ENCODE measurements at regions not wholly inside any gene's neighbourhood (a gene's known extent, or its start where the extent isn't known, plus 50 kb on each side); places are given as distances from the start of the nearest gene placed in this dataset.
"Not testable (repeated sequence)": the region's sequence is repeated elsewhere in the genome, so short reads cannot be mapped to it uniquely, and the experiment has no call there.

DNA sequence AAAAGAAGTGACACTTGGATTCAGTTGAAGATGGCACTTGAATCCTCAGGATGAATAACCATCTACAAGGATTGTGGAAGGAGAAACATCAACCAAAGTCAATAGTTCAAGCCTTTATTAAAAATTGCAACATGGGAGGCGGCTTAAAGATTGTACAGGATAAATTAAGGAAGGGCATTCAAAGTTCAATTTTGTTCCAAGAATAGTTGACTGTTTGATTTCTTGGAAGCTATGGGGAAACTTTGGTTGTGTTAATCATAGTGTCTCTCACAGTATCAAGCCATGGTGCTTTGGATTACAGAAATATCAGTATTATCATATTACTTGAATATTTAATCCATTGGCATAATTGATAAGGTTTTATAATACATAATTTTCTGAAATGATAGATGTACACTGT, 1844.3 kb downstream of the MAT2B start:
- DNase-seq (ENCODE audit: low spot score), result no peak
- Mint-ChIP-seq H3K9me3 (peaks cover 4% of the 10 kb centered on the region), H3K27ac (no peak overlapping the region), H3K27me3 (ENCODE audit: low read depth) (no peaks in the 10 kb centered on the region), H3K36me3 (ENCODE audit: low read depth) (no peaks in the 10 kb centered on the region), H3K4me1 (ENCODE audit: low read depth) (no peaks in the 10 kb centered on the region), H3K4me3 (no peak overlapping the region)

DNA sequence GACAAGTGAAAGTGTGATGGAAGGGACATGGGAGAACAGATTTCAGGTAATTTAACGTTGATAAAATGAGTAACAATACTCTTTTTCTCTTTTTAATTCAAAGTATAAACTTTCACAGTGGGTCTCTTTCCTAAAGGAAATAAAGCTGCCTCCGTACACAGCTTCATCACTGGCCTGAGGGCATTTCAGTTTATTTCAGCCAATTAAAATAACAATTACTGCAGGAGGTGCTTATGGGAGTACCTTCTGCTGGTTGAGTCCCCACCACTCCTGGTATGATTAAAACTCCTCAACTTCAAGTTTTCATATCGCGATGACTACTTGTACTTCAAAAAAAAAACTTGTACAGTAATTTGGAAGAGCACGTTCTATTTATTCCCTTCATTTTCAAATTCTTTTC, 1845.9 kb downstream of the MAT2B start:
- Mint-ChIP-seq H3K27me3 (ENCODE audit: low read depth) (no peaks in the 10 kb centered on the region), H3K27ac (no peak overlapping the region), H3K4me1 (ENCODE audit: low read depth) (no peaks in the 10 kb centered on the region), H3K36me3 (ENCODE audit: low read depth) (no peaks in the 10 kb centered on the region), H3K9me3 (peaks cover 4% of the 10 kb centered on the region), H3K4me3 (no peak overlapping the region)
- no peak for DNase-seq (ENCODE audit: low spot score)

- Mint-ChIP-seq H3K9me3 (peaks cover 5% of the 10 kb centered on the region), H3K36me3 (ENCODE audit: low read depth) (no peaks in the 10 kb centered on the region), H3K4me3 (no peak overlapping the region), H3K4me1 (ENCODE audit: low read depth) (no peaks in the 10 kb centered on the region), H3K27ac (no peak overlapping the region), H3K27me3 (ENCODE audit: low read depth) (no peaks in the 10 kb centered on the region)
- no peak for DNase-seq (ENCODE audit: low spot score)
Measured at GRCh38 chr5:165360366-165360765, 1854.9 kb downstream of the MAT2B start.

DNA sequence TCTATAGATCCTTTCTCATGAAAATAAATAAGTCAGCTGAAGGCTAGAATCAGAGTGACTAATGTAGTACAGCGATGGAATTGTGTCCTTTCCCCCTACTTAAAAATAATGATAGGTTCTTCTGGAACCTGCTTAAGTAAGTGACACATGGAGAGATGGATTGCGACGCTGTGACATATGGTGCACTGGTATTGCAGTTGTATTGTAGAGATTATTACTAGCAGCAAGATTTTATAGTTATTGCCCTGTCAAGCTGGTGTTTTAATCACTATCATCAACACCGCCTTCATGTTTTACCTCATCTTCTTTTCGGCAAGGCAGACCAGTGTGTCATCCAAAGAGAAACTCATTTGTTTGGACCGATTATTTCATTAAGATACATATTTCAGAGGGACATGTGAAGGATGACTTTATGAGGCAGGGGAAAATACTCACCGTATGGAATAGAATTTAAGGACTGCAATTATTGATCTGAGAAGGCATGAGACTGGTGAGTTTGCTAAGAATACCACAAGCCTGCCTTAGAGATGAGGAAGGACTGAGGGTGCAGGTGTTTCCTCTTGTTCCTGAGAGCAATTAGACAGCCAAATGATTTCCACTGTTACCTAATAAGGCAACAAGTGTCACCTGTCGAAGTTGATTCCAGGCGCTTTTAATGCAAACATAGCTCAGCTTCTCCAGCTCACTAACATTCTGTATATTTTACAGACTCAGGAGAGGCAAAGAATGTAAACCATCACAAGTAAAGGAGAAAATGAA, 1855.5 kb downstream of the MAT2B start:
- peaks cover 5% of the 10 kb centered on the region for H3K9me3 Mint-ChIP-seq
- H3K36me3 Mint-ChIP-seq (ENCODE audit: low read depth), result no peaks in the 10 kb centered on the region
- H3K4me1 Mint-ChIP-seq (ENCODE audit: low read depth), result no peaks in the 10 kb centered on the region
- H3K4me3 Mint-ChIP-seq, result no peak overlapping the region
- no peak for DNase-seq (ENCODE audit: low spot score)
- no peak overlapping the region for H3K27ac Mint-ChIP-seq
- no peaks in the 10 kb centered on the region for H3K27me3 Mint-ChIP-seq (ENCODE audit: low read depth)

DNA sequence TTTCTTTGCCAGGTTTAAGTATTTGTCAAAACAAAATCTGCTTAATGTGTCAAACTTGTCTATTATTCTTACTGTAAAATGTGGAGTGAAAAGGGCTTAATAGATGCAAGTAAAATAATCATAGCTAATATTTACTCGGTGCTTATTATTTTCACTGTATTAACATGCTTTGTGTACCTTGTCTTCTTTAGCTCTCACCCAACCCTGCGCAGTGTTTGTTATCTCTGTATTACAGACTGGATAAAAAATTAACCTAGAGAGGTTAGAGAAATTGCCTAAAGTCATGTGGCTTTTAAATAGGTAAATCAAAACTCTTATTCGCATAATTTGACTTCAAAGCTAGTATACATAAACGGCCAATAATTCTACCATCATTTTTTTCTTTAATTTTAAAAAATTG, 1864.8 kb downstream of the MAT2B start:
- H3K9me3 Mint-ChIP-seq, result peaks cover 5% of the 10 kb centered on the region
- H3K4me1 Mint-ChIP-seq (ENCODE audit: low read depth), result no peaks in the 10 kb centered on the region
- H3K36me3 Mint-ChIP-seq (ENCODE audit: low read depth), result no peaks in the 10 kb centered on the region
- H3K4me3 Mint-ChIP-seq, result no peak overlapping the region
- DNase-seq (ENCODE audit: low spot score), result no peak
- no peak overlapping the region for H3K27ac Mint-ChIP-seq
- H3K27me3 Mint-ChIP-seq (ENCODE audit: low read depth), result no peaks in the 10 kb centered on the region

DNA sequence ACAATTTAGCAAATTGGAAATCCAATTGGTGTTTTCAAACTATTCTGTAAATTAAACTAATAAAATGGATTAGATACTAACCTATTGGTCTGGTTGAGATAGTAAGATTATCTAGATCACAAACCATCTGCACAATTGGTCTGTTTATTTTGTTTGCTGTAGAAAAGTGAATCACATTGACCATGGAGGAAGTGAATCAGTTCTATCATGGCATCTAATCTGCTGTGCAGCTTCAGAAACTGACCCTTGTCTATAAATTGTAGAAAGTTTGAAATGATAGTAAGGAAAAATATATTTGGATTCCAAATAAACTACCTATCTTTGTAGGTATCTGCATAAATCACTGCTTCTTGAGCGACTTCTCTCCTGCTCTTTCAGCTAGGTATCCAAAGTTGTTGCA, 1865.4 kb downstream of the MAT2B start:
- H3K4me1 Mint-ChIP-seq (ENCODE audit: low read depth), result no peaks in the 10 kb centered on the region
- H3K27me3 Mint-ChIP-seq (ENCODE audit: low read depth), result no peaks in the 10 kb centered on the region
- no peaks in the 10 kb centered on the region for H3K36me3 Mint-ChIP-seq (ENCODE audit: low read depth)
- DNase-seq (ENCODE audit: low spot score), result no peak
- H3K9me3 Mint-ChIP-seq, result peaks cover 5% of the 10 kb centered on the region
- no peak overlapping the region for H3K4me3 Mint-ChIP-seq
- H3K27ac Mint-ChIP-seq, result no peak overlapping the region

DNA sequence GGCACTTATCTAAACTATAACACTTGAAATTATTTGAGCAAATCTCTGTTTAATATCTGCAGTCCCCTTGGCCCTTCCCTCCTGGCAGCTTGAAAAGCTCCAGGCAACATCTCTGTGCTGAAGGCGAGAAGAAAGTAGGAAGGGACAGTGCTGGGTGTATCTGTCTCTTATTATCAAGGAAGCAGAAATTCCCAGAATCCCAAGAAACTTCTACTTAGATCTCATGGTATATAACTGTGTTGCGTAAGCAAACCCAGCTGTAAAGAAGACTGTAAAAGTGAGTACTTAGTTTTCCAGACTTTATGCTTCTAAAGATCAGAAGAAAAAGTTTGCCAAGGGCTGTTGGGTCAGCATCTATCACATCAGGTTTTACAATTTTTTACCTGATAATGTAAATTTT, 1869.8 kb downstream of the MAT2B start:
- no peaks in the 10 kb centered on the region for H3K27me3 Mint-ChIP-seq (ENCODE audit: low read depth)
- H3K9me3 Mint-ChIP-seq, result peaks cover 5% of the 10 kb centered on the region
- H3K4me1 Mint-ChIP-seq (ENCODE audit: low read depth), result no peaks in the 10 kb centered on the region
- no peak overlapping the region for H3K4me3 Mint-ChIP-seq
- H3K36me3 Mint-ChIP-seq (ENCODE audit: low read depth), result no peaks in the 10 kb centered on the region
- DNase-seq (ENCODE audit: low spot score), result no peak
- H3K27ac Mint-ChIP-seq, result no peak overlapping the region

GRCh38 chr5:165393839-165394238, 1888.4 kb downstream of the MAT2B start:
- peaks cover 29% of the 10 kb centered on the region for H3K9me3 Mint-ChIP-seq
- no peak overlapping the region for H3K4me3 Mint-ChIP-seq
- no peak for DNase-seq (ENCODE audit: low spot score)
- H3K27ac Mint-ChIP-seq, result no peak overlapping the region
- peaks cover 2% of the 10 kb centered on the region for H3K4me1 Mint-ChIP-seq (ENCODE audit: low read depth)
- H3K36me3 Mint-ChIP-seq (ENCODE audit: low read depth), result no peaks in the 10 kb centered on the region
- no peaks in the 10 kb centered on the region for H3K27me3 Mint-ChIP-seq (ENCODE audit: low read depth)

DNA sequence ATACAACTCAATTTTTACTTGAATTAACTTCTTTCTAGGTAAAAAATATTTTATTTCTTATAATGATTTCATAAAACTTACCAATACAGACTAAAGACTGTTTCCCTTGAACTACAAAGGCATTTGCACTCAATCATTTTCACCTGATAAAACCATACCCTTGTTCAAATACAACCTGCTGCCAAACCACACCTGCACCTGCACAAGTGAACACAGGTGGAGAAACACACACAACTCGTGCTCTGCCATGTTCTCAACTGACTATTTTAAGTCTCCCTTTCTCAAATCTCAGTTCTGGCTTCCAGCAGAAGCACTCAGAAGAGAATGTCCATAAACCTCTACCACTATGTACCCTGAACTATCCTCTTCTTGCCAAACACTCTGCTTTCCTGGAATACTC, 1892.1 kb downstream of the MAT2B start:
- DNase-seq (ENCODE audit: low spot score), result no peak
- H3K36me3 Mint-ChIP-seq (ENCODE audit: low read depth), result no peaks in the 10 kb centered on the region
- H3K4me1 Mint-ChIP-seq (ENCODE audit: low read depth), result no peaks in the 10 kb centered on the region
- H3K9me3 Mint-ChIP-seq, result peaks cover 8% of the 10 kb centered on the region
- H3K4me3 Mint-ChIP-seq, result no peak overlapping the region
- no peaks in the 10 kb centered on the region for H3K27me3 Mint-ChIP-seq (ENCODE audit: low read depth)
- H3K27ac Mint-ChIP-seq, result no peak overlapping the region

GRCh38 chr5:165400086-165400485, 1894.7 kb downstream of the MAT2B start:
- Mint-ChIP-seq H3K36me3 (ENCODE audit: low read depth) (no peaks in the 10 kb centered on the region), H3K27ac (no peak overlapping the region), H3K9me3 (peaks cover 8% of the 10 kb centered on the region), H3K4me3 (no peak overlapping the region), H3K27me3 (ENCODE audit: low read depth) (no peaks in the 10 kb centered on the region), H3K4me1 (ENCODE audit: low read depth) (no peaks in the 10 kb centered on the region)
- DNase-seq (ENCODE audit: low spot score), result no peak

DNA sequence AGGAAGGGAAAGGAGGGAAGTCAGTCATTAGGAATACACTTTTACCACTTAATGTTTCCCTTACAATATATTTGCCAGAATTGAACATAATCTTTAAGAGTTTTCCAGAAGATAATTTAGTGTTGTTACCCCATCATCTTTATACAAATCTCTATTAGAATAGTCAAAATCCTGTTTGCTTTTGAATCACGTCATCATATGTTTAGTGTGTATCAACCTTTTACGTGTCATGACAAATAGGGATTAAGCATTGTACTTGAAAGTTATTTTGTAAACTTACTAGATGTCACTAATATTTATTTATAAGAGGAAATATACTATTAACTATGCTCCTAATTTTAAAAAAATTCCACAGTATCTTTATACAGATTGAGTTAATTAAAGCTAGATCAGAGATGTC, 1899.5 kb downstream of the MAT2B start:
- no peak overlapping the region for H3K4me3 Mint-ChIP-seq
- DNase-seq (ENCODE audit: low spot score), result no peak
- no peak overlapping the region for H3K27ac Mint-ChIP-seq
- H3K9me3 Mint-ChIP-seq, result peaks cover 12% of the 10 kb centered on the region
- H3K4me1 Mint-ChIP-seq (ENCODE audit: low read depth), result no peaks in the 10 kb centered on the region
- no peaks in the 10 kb centered on the region for H3K27me3 Mint-ChIP-seq (ENCODE audit: low read depth)
- no peaks in the 10 kb centered on the region for H3K36me3 Mint-ChIP-seq (ENCODE audit: low read depth)

DNA sequence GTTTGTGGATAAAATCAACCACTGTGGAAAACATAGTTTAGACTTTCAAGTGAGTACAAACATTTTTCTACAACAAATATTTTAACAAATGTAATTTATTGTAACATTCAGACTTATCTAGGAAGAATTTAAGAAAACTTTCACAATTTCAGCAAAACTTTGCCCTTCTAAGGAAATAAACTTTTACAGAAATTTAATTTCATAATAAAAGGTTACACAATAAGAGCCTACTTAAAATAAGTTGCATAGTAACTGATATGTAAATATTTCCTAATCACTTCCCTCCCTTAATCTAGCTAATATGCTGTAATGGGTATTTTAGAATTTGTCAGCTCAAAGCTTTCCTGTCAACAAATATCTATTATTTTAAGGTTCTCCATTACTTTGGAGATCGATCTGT, 1899.9 kb downstream of the MAT2B start:
- no peak overlapping the region for H3K27ac Mint-ChIP-seq
- DNase-seq (ENCODE audit: low spot score), result no peak
- H3K4me3 Mint-ChIP-seq, result no peak overlapping the region
- peaks cover 16% of the 10 kb centered on the region for H3K9me3 Mint-ChIP-seq
- no peaks in the 10 kb centered on the region for H3K36me3 Mint-ChIP-seq (ENCODE audit: low read depth)
- H3K27me3 Mint-ChIP-seq (ENCODE audit: low read depth), result no peaks in the 10 kb centered on the region
- H3K4me1 Mint-ChIP-seq (ENCODE audit: low read depth), result no peaks in the 10 kb centered on the region

GRCh38 chr5:165407352-165407751, 1901.9 kb downstream of the MAT2B start:
- DNase-seq (ENCODE audit: low spot score), result no peak
- no peaks in the 10 kb centered on the region for H3K27me3 Mint-ChIP-seq (ENCODE audit: low read depth)
- H3K36me3 Mint-ChIP-seq (ENCODE audit: low read depth), result no peaks in the 10 kb centered on the region
- H3K4me1 Mint-ChIP-seq (ENCODE audit: low read depth), result no peaks in the 10 kb centered on the region
- H3K27ac Mint-ChIP-seq, result no peak overlapping the region
- H3K4me3 Mint-ChIP-seq, result no peak overlapping the region
- peaks cover 17% of the 10 kb centered on the region for H3K9me3 Mint-ChIP-seq

DNA sequence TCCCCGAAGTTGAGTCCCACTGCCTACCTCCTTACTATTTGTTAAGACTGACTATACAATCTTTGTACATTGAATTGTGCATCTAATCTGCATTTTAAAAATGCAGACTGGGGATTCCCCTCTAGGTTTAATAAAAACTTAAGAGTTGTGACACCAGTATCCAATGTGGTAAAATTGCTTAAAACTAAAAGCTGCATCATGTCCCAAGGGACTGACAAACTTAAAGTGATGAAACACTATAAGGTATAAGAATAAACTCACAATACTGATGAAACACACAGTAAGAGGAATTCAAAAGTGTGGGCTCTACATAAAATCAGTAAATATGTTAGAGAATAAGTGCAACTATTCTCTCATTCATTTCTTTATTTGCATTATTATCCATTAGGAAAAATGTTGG, 1905.1 kb downstream of the MAT2B start:
- Mint-ChIP-seq H3K4me3 (no peak overlapping the region), H3K27me3 (ENCODE audit: low read depth) (no peaks in the 10 kb centered on the region), H3K27ac (no peak overlapping the region), H3K36me3 (ENCODE audit: low read depth) (no peaks in the 10 kb centered on the region), H3K4me1 (ENCODE audit: low read depth) (no peaks in the 10 kb centered on the region), H3K9me3 (peaks cover 32% of the 10 kb centered on the region)
- DNase-seq (ENCODE audit: low spot score), result no peak

GRCh38 chr5:165411532-165411931, 1906.1 kb downstream of the MAT2B start:
- peaks cover 37% of the 10 kb centered on the region for H3K9me3 Mint-ChIP-seq
- not testable (repeated sequence) for H3K27ac Mint-ChIP-seq; H3K4me3 Mint-ChIP-seq; H3K27me3 Mint-ChIP-seq (ENCODE audit: low read depth); H3K36me3 Mint-ChIP-seq (ENCODE audit: low read depth); H3K4me1 Mint-ChIP-seq (ENCODE audit: low read depth); DNase-seq (ENCODE audit: low spot score)
